ENCODE measurements at regions not wholly inside any gene's neighbourhood (a gene's known extent, or its start where the extent isn't known, plus 50 kb on each side); places are given as distances from the start of the nearest gene placed in this dataset.

DNA sequence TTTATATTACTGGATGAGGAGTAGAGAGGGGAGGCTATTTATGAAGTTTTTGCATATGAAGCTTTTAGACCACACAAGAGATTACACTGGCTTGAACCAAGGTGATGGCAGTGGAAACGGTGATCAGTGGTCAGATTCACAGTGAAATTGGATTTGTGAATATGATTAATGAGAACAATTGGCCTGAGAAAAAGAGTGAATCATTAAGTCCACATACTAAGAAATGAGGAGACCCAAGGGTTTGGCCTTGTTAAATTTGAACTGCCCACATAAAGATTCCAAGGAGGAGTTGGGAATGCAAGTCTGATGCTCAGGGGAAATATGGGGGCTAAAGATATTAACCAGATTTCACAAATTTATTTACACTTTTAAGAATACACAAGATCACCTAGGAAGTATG lies 155.3 kb upstream of the ADGRL3 start:
- ChIA-PET POLR2A (ENCODE audit: low non-redundant PET) (no interaction called here), CTCF (no interaction called here)
- intact Hi-C loops (cut with micrococcal nuclease; ENCODE audit: unreplicated experiment) = no loop called here
- Histone ChIP-seq H3K27ac (ENCODE audit: low read depth, low read length, poor library complexity, severe bottlenecking) (no peak overlapping the region), H3K4me1 (ENCODE audit: insufficient read depth, low read length, poor library complexity, severe bottlenecking) (no peaks in the 10 kb centered on the region), H3K4me3 (ENCODE audit: low read depth, low read length, poor library complexity, severe bottlenecking) (no peak overlapping the region), H3K9me3 (ENCODE audit: low read depth, low read length, poor library complexity, severe bottlenecking) (no peaks in the 10 kb centered on the region), H3K27me3 (replicated peaks; ENCODE audit: insufficient read depth, low read depth, low read length, poor library complexity) (no peaks in the 10 kb centered on the region), H3K36me3 (ENCODE audit: insufficient read depth, low read length, poor library complexity, severe bottlenecking) (no peaks in the 10 kb centered on the region)
- no peak for TF ChIP-seq EZH2 (IDR thresholded peaks at IDR 0.05; ENCODE audit: borderline replicate concordance, low read depth, low read length, poor library complexity, severe bottlenecking)
- TF ChIP-seq, protein P1, sequence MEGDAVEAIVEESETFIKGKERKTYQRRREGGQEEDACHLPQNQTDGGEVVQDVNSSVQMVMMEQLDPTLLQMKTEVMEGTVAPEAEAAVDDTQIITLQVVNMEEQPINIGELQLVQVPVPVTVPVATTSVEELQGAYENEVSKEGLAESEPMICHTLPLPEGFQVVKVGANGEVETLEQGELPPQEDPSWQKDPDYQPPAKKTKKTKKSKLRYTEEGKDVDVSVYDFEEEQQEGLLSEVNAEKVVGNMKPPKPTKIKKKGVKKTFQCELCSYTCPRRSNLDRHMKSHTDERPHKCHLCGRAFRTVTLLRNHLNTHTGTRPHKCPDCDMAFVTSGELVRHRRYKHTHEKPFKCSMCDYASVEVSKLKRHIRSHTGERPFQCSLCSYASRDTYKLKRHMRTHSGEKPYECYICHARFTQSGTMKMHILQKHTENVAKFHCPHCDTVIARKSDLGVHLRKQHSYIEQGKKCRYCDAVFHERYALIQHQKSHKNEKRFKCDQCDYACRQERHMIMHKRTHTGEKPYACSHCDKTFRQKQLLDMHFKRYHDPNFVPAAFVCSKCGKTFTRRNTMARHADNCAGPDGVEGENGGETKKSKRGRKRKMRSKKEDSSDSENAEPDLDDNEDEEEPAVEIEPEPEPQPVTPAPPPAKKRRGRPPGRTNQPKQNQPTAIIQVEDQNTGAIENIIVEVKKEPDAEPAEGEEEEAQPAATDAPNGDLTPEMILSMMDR (conservative IDR thresholded peaks at IDR 0.05; ENCODE audit: low read depth, low read length) = no peak
- no TSS peak for BruUV-seq (replicated peaks)
- DNase-seq (ENCODE audit: low spot score) = no peak

DNA sequence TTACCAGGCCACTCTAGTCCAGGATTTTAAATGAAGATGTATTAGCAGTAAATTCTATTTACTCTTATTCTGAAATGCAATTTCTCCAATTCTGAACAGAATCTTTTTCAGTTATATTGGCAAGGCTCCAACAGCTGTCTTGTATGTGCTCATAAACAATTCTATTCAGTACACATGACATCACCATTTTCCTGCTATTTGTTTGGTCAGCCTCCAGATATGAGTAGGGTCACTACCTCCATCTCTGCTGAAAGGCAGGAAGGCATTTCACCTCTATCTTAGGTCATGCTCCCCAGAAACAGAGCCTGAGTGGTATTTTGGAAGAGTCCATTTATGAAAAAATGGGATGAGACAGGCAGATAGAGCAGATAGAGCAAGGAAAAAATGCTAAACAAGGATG lies 151.1 kb upstream of the ADGRL3 start:
- CTCF ChIA-PET = no interaction called here
- H3K36me3 ChIP-seq (ENCODE audit: insufficient read depth, low read length, poor library complexity, severe bottlenecking) = no peaks in the 10 kb centered on the region
- no peaks in the 10 kb centered on the region for H3K27me3 ChIP-seq (replicated peaks; ENCODE audit: insufficient read depth, low read depth, low read length, poor library complexity)
- POLR2A ChIA-PET (ENCODE audit: low non-redundant PET) = no interaction called here
- H3K27ac ChIP-seq (ENCODE audit: low read depth, low read length, poor library complexity, severe bottlenecking) = no peak overlapping the region
- intact Hi-C loops (cut with micrococcal nuclease; ENCODE audit: unreplicated experiment) = no loop called here
- no TSS peak for BruUV-seq (replicated peaks)
- H3K4me3 ChIP-seq (ENCODE audit: low read depth, low read length, poor library complexity, severe bottlenecking) = no peak overlapping the region
- TF ChIP-seq, protein P1 (conservative IDR thresholded peaks at IDR 0.05; ENCODE audit: low read depth, low read length) = no peak
- TF ChIP-seq EZH2 (IDR thresholded peaks at IDR 0.05; ENCODE audit: borderline replicate concordance, low read depth, low read length, poor library complexity, severe bottlenecking) = no peak
- H3K9me3 ChIP-seq (ENCODE audit: low read depth, low read length, poor library complexity, severe bottlenecking) = no peaks in the 10 kb centered on the region
- DNase-seq (ENCODE audit: low spot score) = no peak
- no peaks in the 10 kb centered on the region for H3K4me1 ChIP-seq (ENCODE audit: insufficient read depth, low read length, poor library complexity, severe bottlenecking)

DNA sequence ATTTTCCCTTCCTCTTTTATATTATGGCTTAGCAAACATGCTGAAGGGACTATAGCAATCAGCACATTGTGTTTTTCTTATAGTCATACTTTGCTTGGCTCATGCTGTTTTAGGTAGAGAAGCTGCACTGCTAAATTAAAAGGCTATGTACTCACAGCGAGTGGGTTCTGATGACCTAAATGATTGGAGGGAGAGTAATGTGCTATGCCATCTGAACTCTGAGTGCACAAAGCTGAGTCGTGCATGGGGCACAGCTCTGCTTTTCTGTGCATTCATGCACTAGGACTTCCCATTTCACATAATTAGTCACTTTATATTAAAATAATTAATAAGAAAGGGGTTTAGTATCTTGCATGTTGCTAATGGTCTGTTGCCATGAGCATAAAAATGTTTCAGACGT lies 132.7 kb upstream of the ADGRL3 start:
- CTCF ChIA-PET = no interaction called here

More for the DNA sequence above, 132.7 kb upstream of the ADGRL3 start:
- Histone ChIP-seq H3K4me3 (ENCODE audit: low read depth, low read length, poor library complexity, severe bottlenecking) (no peak overlapping the region), H3K4me1 (ENCODE audit: insufficient read depth, low read length, poor library complexity, severe bottlenecking) (no peaks in the 10 kb centered on the region), H3K9me3 (ENCODE audit: low read depth, low read length, poor library complexity, severe bottlenecking) (no peaks in the 10 kb centered on the region), H3K27ac (ENCODE audit: low read depth, low read length, poor library complexity, severe bottlenecking) (no peak overlapping the region), H3K27me3 (replicated peaks; ENCODE audit: insufficient read depth, low read depth, low read length, poor library complexity) (no peaks in the 10 kb centered on the region), H3K36me3 (ENCODE audit: insufficient read depth, low read length, poor library complexity, severe bottlenecking) (no peaks in the 10 kb centered on the region)
- BruUV-seq (replicated peaks) = no TSS peak
- TF ChIP-seq EZH2 (IDR thresholded peaks at IDR 0.05; ENCODE audit: borderline replicate concordance, low read depth, low read length, poor library complexity, severe bottlenecking) = no peak
- TF ChIP-seq, protein P1 (conservative IDR thresholded peaks at IDR 0.05; ENCODE audit: low read depth, low read length) = no peak
- DNase-seq (ENCODE audit: low spot score) = no peak
- intact Hi-C loops (cut with micrococcal nuclease; ENCODE audit: unreplicated experiment) = no loop called here
- POLR2A ChIA-PET (ENCODE audit: low non-redundant PET) = no interaction called here
